ENCODE measurements at regions not wholly inside any gene's neighbourhood (a gene's known extent, or its start where the extent isn't known, plus 50 kb on each side); places are given as distances from the start of the nearest gene placed in this dataset.
A peak's percentile ranks its signal among the peaks of the same experiment; 100 is the strongest.
"Not testable (repeated sequence)": the region's sequence is repeated elsewhere in the genome, so short reads cannot be mapped to it uniquely, and the experiment has no call there.

GRCh38 chr6:27187231-27188060, 60.1 kb upstream of the PRSS16 start:
- no peak for TF ChIP-seq CTCF (IDR thresholded peaks at IDR 0.05; ENCODE audit: insufficient read depth, low read depth, low read length, missing control alignments)

GRCh38 chr6:27188061-27188884, 59.2 kb upstream of the PRSS16 start:
- peak overlapping the region; percentile 82 for H3K4me3 ChIP-seq (ENCODE audit: low read depth, low read length)
- DNase-seq (ENCODE audit: low read depth), result peak; percentile 82
- no peak for TF ChIP-seq CTCF (IDR thresholded peaks at IDR 0.05; ENCODE audit: insufficient read depth, low read depth, low read length, missing control alignments)

More at GRCh38 chr6:27187231-27188060, 60.1 kb upstream of the PRSS16 start:
- H3K4me3 ChIP-seq (ENCODE audit: low read depth, low read length), result peak overlapping the region; percentile 82
- DNase-seq (ENCODE audit: low read depth), result no peak

- peak; percentile 87 for DNase-seq (ENCODE audit: low read depth)
- peak overlapping the region; percentile 82 for H3K4me3 ChIP-seq (ENCODE audit: low read depth, low read length)
- peak; percentile 56 for TF ChIP-seq CTCF (IDR thresholded peaks at IDR 0.05; ENCODE audit: insufficient read depth, low read depth, low read length, missing control alignments)
Measured at GRCh38 chr6:27188885-27189418, 58.5 kb upstream of the PRSS16 start.

GRCh38 chr6:27190126-27190525, 57.4 kb upstream of the PRSS16 start:
- DNase-seq (ENCODE audit: low read depth), result no peak
- TF ChIP-seq CTCF (IDR thresholded peaks at IDR 0.05; ENCODE audit: insufficient read depth, low read depth, low read length, missing control alignments), result no peak
- H3K4me3 ChIP-seq (ENCODE audit: low read depth, low read length), result no peak overlapping the region

GRCh38 chr6:27194453-27194852, 53.0 kb upstream of the PRSS16 start:
- not testable (repeated sequence) for DNase-seq (ENCODE audit: low read depth); H3K4me3 ChIP-seq (ENCODE audit: low read depth, low read length)

- not testable (repeated sequence) for H3K4me3 ChIP-seq (ENCODE audit: low read depth, low read length); DNase-seq (ENCODE audit: low read depth)
Measured at GRCh38 chr6:27195547-27195946, 52.0 kb upstream of the PRSS16 start.

Measured in GM12865 (cell line).